HEK293 (cell line): ENCODE measurements at regions not wholly inside any gene's neighbourhood (a gene's known extent, or its start where the extent isn't known, plus 50 kb on each side); places are given as distances from the start of the nearest gene placed in this dataset.

Experiments
- CTCF ChIA-PET: fragments of 350-600 bp; formaldehyde crosslinking; extraction: SDS; loops from one replicate; lab custom pipeline; 2021; ENCODE audit warnings: antibody characterized with exemption; lab: Yijun Ruan, JAX
- POLR2A ChIA-PET: fragments of 300-600 bp; formaldehyde crosslinking; extraction: SDS; loops from one replicate; lab custom pipeline; 2020; ENCODE audit warnings: antibody characterized with exemption, inconsistent platforms; lab: Yijun Ruan, JAX
- H3K27ac ChIP-seq: fragments of 200-500 bp; sonication (Bioruptor generic); 2 replicates; pipeline ENCODE4 v1.5.1; 2014; ENCODE audit warnings: low read depth, low read length, control low read depth, inconsistent platforms; ENCODE audit errors: extremely low read depth
- H3K36me3 ChIP-seq, 2 experiments: fragments of 200-500 bp in 1 of 2; sonication (Bioruptor generic) in 1 of 2; 1 replicate in 1 of 2; 2 replicates in 1 of 2; pipeline ENCODE4 v1.5.1; 2014 to 2017; ENCODE audit warnings: inconsistent platforms in 2 of 2, low read length in 2 of 2; ENCODE audit not compliant: control insufficient read depth in 2 of 2, insufficient read depth in 1 of 2
- H3K4me1 ChIP-seq: fragments of 200-500 bp; sonication (Bioruptor generic); 2 replicates; pipeline ENCODE4 v1.5.1; 2014; ENCODE audit warnings: mild to moderate bottlenecking, low read length, inconsistent platforms; ENCODE audit not compliant: control insufficient read depth, insufficient read depth
- H3K4me3 ChIP-seq: 2 replicates; pipeline ENCODE4 v1.5.1; 2011; ENCODE audit warnings: low read depth, mild to moderate bottlenecking, control low read depth, low read length, moderate library complexity
- H3K9me3 ChIP-seq: fragments of 200-500 bp; sonication (Bioruptor generic); 2 replicates; pipeline ENCODE4 v1.5.1; 2014; ENCODE audit warnings: low read depth, low read length, inconsistent platforms; ENCODE audit not compliant: control insufficient read depth, insufficient read depth
- EGR2 ChIP-seq: fragments of 450-650 bp; formaldehyde crosslinking; IDR thresholded peaks from 2 replicates; pipeline ENCODE4 v1.5.1; 2016; ENCODE audit warnings: low read depth, missing biosample characterization, missing genetic modification characterization
- ELK4 ChIP-seq: IDR thresholded peaks from 2 replicates; pipeline ENCODE4 v1.6.1; 2011; ENCODE audit warnings: mild to moderate bottlenecking, low read depth, low read length, borderline replicate concordance
- GLIS1 ChIP-seq: fragments of 450-650 bp; formaldehyde crosslinking; IDR thresholded peaks from 2 replicates; pipeline ENCODE4 v1.5.1; 2016; ENCODE audit warnings: missing biosample characterization, missing genetic modification characterization
- INSM2 ChIP-seq: fragments of 450-650 bp; formaldehyde crosslinking; IDR thresholded peaks from 2 replicates; pipeline ENCODE4 v1.5.1; 2016; ENCODE audit warnings: missing biosample characterization, missing genetic modification characterization
- KLF7 ChIP-seq: fragments of 450-650 bp; formaldehyde crosslinking; IDR thresholded peaks from 2 replicates; pipeline ENCODE4 v1.5.1; 2016; ENCODE audit warnings: missing biosample characterization, missing genetic modification characterization, borderline replicate concordance
- KLF9 ChIP-seq: fragments of 450-650 bp; formaldehyde crosslinking; IDR thresholded peaks from 2 replicates; pipeline ENCODE4 v1.5.1; 2016; ENCODE audit warnings: missing biosample characterization, missing genetic modification characterization, low read depth
- MZF1 ChIP-seq: fragments of 450-650 bp; formaldehyde crosslinking; IDR thresholded peaks from 2 replicates; pipeline ENCODE4 v1.5.1; 2017; ENCODE audit warnings: missing biosample characterization, missing genetic modification characterization, borderline replicate concordance
- SCRT1 ChIP-seq: fragments of 450-650 bp; formaldehyde crosslinking; IDR thresholded peaks from 2 replicates; pipeline ENCODE4 v1.5.1; 2016; ENCODE audit warnings: missing biosample characterization, missing genetic modification characterization, borderline replicate concordance
- ZBTB17 ChIP-seq: fragments of 450-650 bp; formaldehyde crosslinking; IDR thresholded peaks from 2 replicates; pipeline ENCODE4 v1.5.1; 2016; ENCODE audit warnings: missing biosample characterization, missing genetic modification characterization
- ZBTB21 ChIP-seq: fragments of 450-650 bp; formaldehyde crosslinking; IDR thresholded peaks from 2 replicates; pipeline ENCODE4 v1.5.1; 2017; ENCODE audit warnings: missing biosample characterization, missing genetic modification characterization
- ZFP41 ChIP-seq: fragments of 450-650 bp; formaldehyde crosslinking; IDR thresholded peaks from 2 replicates; pipeline ENCODE4 v1.5.1; 2016; ENCODE audit warnings: missing biosample characterization, missing genetic modification characterization, borderline replicate concordance
- ZNF169 ChIP-seq: fragments of 450-650 bp; formaldehyde crosslinking; IDR thresholded peaks from 2 replicates; pipeline ENCODE4 v1.5.1; 2016; ENCODE audit warnings: missing biosample characterization, missing genetic modification characterization
- ZNF175 ChIP-seq: fragments of 450-650 bp; formaldehyde crosslinking; IDR thresholded peaks from 2 replicates; pipeline ENCODE4 v1.5.1; 2016; ENCODE audit warnings: missing biosample characterization, missing genetic modification characterization
- ZNF19 ChIP-seq: fragments of 450-650 bp; formaldehyde crosslinking; IDR thresholded peaks from 2 replicates; pipeline ENCODE4; 2016; ENCODE audit warnings: missing biosample characterization, missing genetic modification characterization, low read depth
- ZNF221 ChIP-seq: fragments of 450-650 bp; formaldehyde crosslinking; IDR thresholded peaks from 2 replicates; pipeline ENCODE4 v1.5.1; 2017; ENCODE audit warnings: missing biosample characterization, missing genetic modification characterization, borderline replicate concordance
- ZNF302 ChIP-seq: fragments of 450-650 bp; formaldehyde crosslinking; IDR thresholded peaks from 2 replicates; pipeline ENCODE4 v1.5.1; 2016; ENCODE audit warnings: missing biosample characterization, missing genetic modification characterization, low read depth
- ZNF350 ChIP-seq: fragments of 450-650 bp; formaldehyde crosslinking; IDR thresholded peaks from 2 replicates; pipeline ENCODE4 v1.5.0; 2017; ENCODE audit warnings: missing biosample characterization, mild to moderate bottlenecking, missing genetic modification characterization
- ZNF501 ChIP-seq: fragments of 450-650 bp; formaldehyde crosslinking; IDR thresholded peaks from 2 replicates; pipeline ENCODE4 v1.5.1; 2016; ENCODE audit warnings: missing biosample characterization, missing genetic modification characterization
- ZNF513 ChIP-seq: fragments of 450-650 bp; IDR thresholded peaks from 2 replicates; pipeline ENCODE4 v1.5.1; 2018; ENCODE audit warnings: missing biosample characterization, missing genetic modification characterization
- ZNF596 ChIP-seq: fragments of 450-650 bp; IDR thresholded peaks from 2 replicates; pipeline ENCODE4 v1.5.0; 2018; ENCODE audit warnings: missing biosample characterization, mild to moderate bottlenecking, missing genetic modification characterization, moderate library complexity
- ZNF645 ChIP-seq: fragments of 450-650 bp; formaldehyde crosslinking; IDR thresholded peaks from 2 replicates; pipeline ENCODE4; 2016; ENCODE audit warnings: missing biosample characterization, missing genetic modification characterization
- ZNF654 ChIP-seq: fragments of 450-650 bp; formaldehyde crosslinking; IDR thresholded peaks from 2 replicates; pipeline ENCODE4 v1.5.1; 2016; ENCODE audit warnings: low read depth, missing biosample characterization, missing genetic modification characterization
- ZNF660 ChIP-seq: fragments of 450-650 bp; IDR thresholded peaks from 2 replicates; pipeline ENCODE4 v1.5.1; 2018; ENCODE audit warnings: missing biosample characterization, mild to moderate bottlenecking, missing genetic modification characterization
- ZSCAN4 ChIP-seq: fragments of 450-650 bp; formaldehyde crosslinking; IDR thresholded peaks from 2 replicates; pipeline ENCODE4 v1.5.1; 2017; ENCODE audit warnings: missing biosample characterization, missing genetic modification characterization

- CTCF ChIA-PET = interaction anchor here (0.6 to 3.1 kb wide), 12 partner anchors 9 to 98 kb away, joined by 3 to 23 read pairs (median 5); no protein-coding TSS in a partner anchor
Observed at GRCh38 chr11:114893329-114893728, 215.0 kb downstream of the NXPE2 start.

GRCh38 chr11:114896594-114896993 is 218.3 kb downstream of the NXPE2 start:
- POLR2A ChIA-PET = no interaction called here

More at GRCh38 chr11:114893329-114893728, 215.0 kb downstream of the NXPE2 start:
- Histone ChIP-seq H3K4me1 (no peaks in the 10 kb centered on the region), H3K27ac (no peak overlapping the region), H3K4me3 (no peak overlapping the region), H3K9me3 (no peaks in the 10 kb centered on the region), H3K36me3 (no peaks in the 10 kb centered on the region)
- no peak for TF ChIP-seq ZNF302
- TF ChIP-seq ZSCAN4 (tag by site-specific recombination) = no peak
- TF ChIP-seq MZF1 (tag by site-specific recombination) = no peak
- TF ChIP-seq KLF9 (tag by site-specific recombination) = no peak
- no peak for TF ChIP-seq ZNF19 (tag by site-specific recombination)
- TF ChIP-seq SCRT1 (tag by site-specific recombination) = no peak
- TF ChIP-seq KLF7 (tag by site-specific recombination) = no peak
- TF ChIP-seq INSM2 = no peak
- no peak for TF ChIP-seq ZNF221 (tag by site-specific recombination)
- TF ChIP-seq ZNF645 = no peak
- no peak for TF ChIP-seq ZNF654 (tag by site-specific recombination)
- no peak for TF ChIP-seq EGR2
- no peak for TF ChIP-seq ZBTB21 (tag by site-specific recombination)
- no peak for TF ChIP-seq ZNF169 (tag by site-specific recombination)
- TF ChIP-seq ZNF501 (tag by site-specific recombination) = no peak
- TF ChIP-seq ZNF175 (tag by site-specific recombination) = no peak
- no peak for TF ChIP-seq ZNF660
- no peak for TF ChIP-seq ELK4
- TF ChIP-seq ZNF596 (tag by site-specific recombination) = no peak
- POLR2A ChIA-PET = no interaction called here

More at GRCh38 chr11:114896594-114896993, 218.3 kb downstream of the NXPE2 start:
- Histone ChIP-seq H3K4me3 (no peak overlapping the region), H3K27ac (no peak overlapping the region), H3K4me1 (no peaks in the 10 kb centered on the region), H3K9me3 (no peaks in the 10 kb centered on the region), H3K36me3 (no peaks in the 10 kb centered on the region)
- CTCF ChIA-PET = interaction anchor here (0.6 kb wide), 1 partner anchor 1380 kb away, joined by 3 read pairs; no protein-coding TSS in a partner anchor
- TF ChIP-seq ZFP41 (tag by site-specific recombination) = no peak
- TF ChIP-seq MZF1 (tag by site-specific recombination) = no peak
- TF ChIP-seq GLIS1 (tag by site-specific recombination) = no peak
- TF ChIP-seq ZBTB17 (tag by site-specific recombination) = no peak
- TF ChIP-seq ZNF513 = no peak
- TF ChIP-seq ZNF302 = no peak
- TF ChIP-seq ZNF350 (tag by site-specific recombination) = no peak
